B cell (primary cell): ENCODE measurements at regions not wholly inside any gene's neighbourhood (a gene's known extent, or its start where the extent isn't known, plus 50 kb on each side); places are given as distances from the start of the nearest gene placed in this dataset.

Source experiments
- CTCF ChIP-seq: fragments of 200-600 bp; IDR thresholded peaks from one replicate; pipeline ENCODE4 v1.8.0; 2022; ENCODE audit warnings: antibody characterized with exemption, mild to moderate bottlenecking
- EZH2 ChIP-seq: IDR thresholded peaks from 2 replicates; pipeline ENCODE4 v1.6.1; 2012; ENCODE audit warnings: borderline replicate concordance, low read depth, mild to moderate bottlenecking, moderate library complexity, low read length; ENCODE audit not compliant: insufficient read depth, poor library complexity, severe bottlenecking

DNA sequence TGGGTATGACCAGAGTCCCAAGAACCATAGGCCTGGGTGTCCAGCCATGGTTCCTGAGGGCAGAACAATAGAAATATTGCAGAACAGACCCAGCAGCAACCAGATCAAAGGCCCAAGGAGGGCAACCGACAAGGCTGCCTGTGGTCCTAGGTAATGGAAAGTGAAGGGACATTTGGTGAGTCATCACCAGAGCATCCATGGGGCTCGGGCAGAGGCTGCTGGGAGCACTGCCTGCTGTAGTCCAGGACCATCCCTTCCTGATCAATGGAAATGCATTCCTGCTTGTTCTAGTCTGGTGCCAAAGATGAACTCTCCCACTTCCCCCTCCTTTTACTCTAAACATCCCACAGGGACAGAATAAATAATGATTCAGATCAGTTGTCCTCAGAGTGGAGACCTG lies 172.8 kb upstream of the CACNA1E start:
- TF ChIP-seq CTCF = no peak
- TF ChIP-seq EZH2 = no peak
